ENCODE measurements at regions not wholly inside any gene's neighbourhood (a gene's known extent, or its start where the extent isn't known, plus 50 kb on each side); places are given as distances from the start of the nearest gene placed in this dataset.

DNA sequence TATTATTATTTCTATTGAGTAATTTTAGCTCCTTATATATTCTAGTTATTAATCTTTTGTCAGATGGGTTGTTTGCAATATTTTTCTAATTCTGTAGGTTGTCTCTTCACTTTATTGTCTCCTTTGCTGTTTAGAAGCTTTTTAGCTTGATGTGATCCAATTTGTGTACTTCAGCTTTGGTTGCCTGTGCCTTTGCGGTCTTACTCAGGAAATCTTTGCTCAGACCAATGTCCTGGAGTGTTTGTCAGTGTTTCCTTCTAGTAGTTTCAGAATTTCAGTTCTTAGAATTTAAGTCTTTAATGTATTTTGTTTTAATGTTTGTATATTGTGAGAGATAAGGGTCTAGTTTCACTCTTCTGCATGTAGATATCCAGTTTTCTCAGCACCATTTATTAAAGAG is 916.0 kb upstream of the EYS start:
- Histone ChIP-seq H3K27me3 (ENCODE audit: control insufficient read depth in 2 of 2, insufficient read depth in 2 of 2, low read length in 2 of 2) (no peaks in the 10 kb centered on the region), H3K9me1 (replicated peaks; ENCODE audit: control insufficient read depth, extremely low read depth, insufficient read depth, low read length) (no peaks in the 10 kb centered on the region), H3K4me2 (ENCODE audit: insufficient read depth, low read length) (no peak overlapping the region), H3K9ac (replicated peaks; ENCODE audit: extremely low read depth, insufficient read depth, low read length) (no peak overlapping the region), H3K4me1 (ENCODE audit: control insufficient read depth, extremely low read depth, insufficient read depth, low read length) (no peaks in the 10 kb centered on the region), H3K9me3 (replicated peaks; ENCODE audit: control insufficient read depth, insufficient read depth, low read length) (peaks cover 6% of the 10 kb centered on the region), H4K20me1 (replicated peaks; ENCODE audit: control insufficient read depth, extremely low read depth, insufficient read depth, low read length) (no peaks in the 10 kb centered on the region), H3K79me2 (ENCODE audit: control insufficient read depth, insufficient read depth, low read length) (no peaks in the 10 kb centered on the region), H3K36me3 (ENCODE audit: control insufficient read depth in 2 of 2, extremely low read depth in 1 of 2, insufficient read depth in 2 of 2, low read length in 2 of 2) (no peaks in the 10 kb centered on the region), H3K27ac (ENCODE audit: insufficient read depth, low read depth, low read length) (no peak overlapping the region), H3K4me3 (replicated peaks in 1 of 3; ENCODE audit: insufficient read depth in 1 of 3, low read depth in 1 of 3, low read length in 3 of 3) (no peak overlapping the region), H2AFZ (ENCODE audit: low read depth, low read length) (no peak overlapping the region)
- ChIA-PET CTCF (no interaction called here), POLR2A (no interaction called here)
- FAIRE-seq (no peak), DNase-seq (ENCODE audit: low read depth, low spot score) (no peak)
- no TSS peak for BruUV-seq (replicated peaks)
- dilution Hi-C loops (cut with MboI; ENCODE audit: extremely low pct_ligation_motif_present, low sequenced_read_pairs) (no loop called here), intact Hi-C loops (cut with micrococcal nuclease) (no loop called here)
- TF ChIP-seq, protein P1, sequence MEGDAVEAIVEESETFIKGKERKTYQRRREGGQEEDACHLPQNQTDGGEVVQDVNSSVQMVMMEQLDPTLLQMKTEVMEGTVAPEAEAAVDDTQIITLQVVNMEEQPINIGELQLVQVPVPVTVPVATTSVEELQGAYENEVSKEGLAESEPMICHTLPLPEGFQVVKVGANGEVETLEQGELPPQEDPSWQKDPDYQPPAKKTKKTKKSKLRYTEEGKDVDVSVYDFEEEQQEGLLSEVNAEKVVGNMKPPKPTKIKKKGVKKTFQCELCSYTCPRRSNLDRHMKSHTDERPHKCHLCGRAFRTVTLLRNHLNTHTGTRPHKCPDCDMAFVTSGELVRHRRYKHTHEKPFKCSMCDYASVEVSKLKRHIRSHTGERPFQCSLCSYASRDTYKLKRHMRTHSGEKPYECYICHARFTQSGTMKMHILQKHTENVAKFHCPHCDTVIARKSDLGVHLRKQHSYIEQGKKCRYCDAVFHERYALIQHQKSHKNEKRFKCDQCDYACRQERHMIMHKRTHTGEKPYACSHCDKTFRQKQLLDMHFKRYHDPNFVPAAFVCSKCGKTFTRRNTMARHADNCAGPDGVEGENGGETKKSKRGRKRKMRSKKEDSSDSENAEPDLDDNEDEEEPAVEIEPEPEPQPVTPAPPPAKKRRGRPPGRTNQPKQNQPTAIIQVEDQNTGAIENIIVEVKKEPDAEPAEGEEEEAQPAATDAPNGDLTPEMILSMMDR (IDR thresholded peaks at IDR 0.05; ENCODE audit: extremely low read depth in 1 of 2, insufficient read depth in 1 of 2, low read depth in 1 of 2, low read length in 2 of 2) = no peak
- TF ChIP-seq POLR2A (IDR thresholded peaks at IDR 0.05; ENCODE audit: low read depth, low read length) = no peak
- no peak for TF ChIP-seq MYC (IDR thresholded peaks at IDR 0.05; ENCODE audit: low read depth, low read length)
- TF ChIP-seq MAX (IDR thresholded peaks at IDR 0.05; ENCODE audit: insufficient read depth, insufficient read length) = no peak
- TF ChIP-seq JUN (IDR thresholded peaks at IDR 0.05; ENCODE audit: borderline replicate concordance, insufficient read depth, insufficient read length, low read depth) = no peak
- TF ChIP-seq FOS (IDR thresholded peaks at IDR 0.05; ENCODE audit: borderline replicate concordance, insufficient read depth, low read length) = no peak
- TF ChIP-seq EZH2 (IDR thresholded peaks at IDR 0.05; ENCODE audit: borderline replicate concordance, low read depth, low read length, severe bottlenecking) = no peak
- no peak for TF ChIP-seq GATA2 (IDR thresholded peaks at IDR 0.05; ENCODE audit: insufficient read depth, insufficient read length, low read depth, low read length)
- TF ChIP-seq POLR2AphosphoS5 (IDR thresholded peaks at IDR 0.05; ENCODE audit: insufficient read depth, low read depth, low read length) = no peak

Measured in endothelial cell of umbilical vein (primary cell).